HCT116 (cell line): ENCODE measurements at regions not wholly inside any gene's neighbourhood (a gene's known extent, or its start where the extent isn't known, plus 50 kb on each side); places are given as distances from the start of the nearest gene placed in this dataset.

Experiments
- ATAC-seq: fragments of 200-7000 bp; cut with Tn5 transposase; 2 replicates; pipeline ENCODE4 v1.9.1; 2020; ENCODE audit warnings: mild to moderate bottlenecking, moderate library complexity
- BruUV-seq: library from RNA; stranded (reverse); fragments of 400-500 nt; replicated peaks from 2 replicates; lab custom pipeline; 2021; lab: Mats Ljungman, UMichigan
- CTCF ChIA-PET: fragments of 300-600 bp; sonication (Branson Sonifier 250); formaldehyde crosslinking; loops from one replicate; lab custom pipeline; 2021; ENCODE audit warnings: antibody characterized with exemption; lab: Charles Lee
- POLR2A ChIA-PET: fragments of 300-600, 350-600 bp; sonication (Branson Sonifier 250); formaldehyde crosslinking; loops from one replicate; lab custom pipeline; 2021; ENCODE audit warnings: antibody characterized with exemption; lab: Charles Lee
- RAD21 ChIA-PET, 2 experiments: fragments of 300-600 bp; sonication (Branson Sonifier 250); formaldehyde crosslinking; loops; one replicate each; lab custom pipeline; 2023; ENCODE audit warnings: low total read pairs in 2 of 2; ENCODE audit not compliant: uncharacterized antibody in 2 of 2, unreplicated experiment in 2 of 2, low non-redundant PET in 1 of 2; lab: Charles Lee
- DNase-seq: peaks from one replicate; pipeline ENCODE4 v3.0.0-alpha.2; 2010; ENCODE audit warnings: low read depth, low spot score
- H2AFZ ChIP-seq: fragments of 200-600 bp; shearing (Covaris generic), sonication (generic); 2 replicates; pipeline ENCODE4 v1.6.1; 2017; ENCODE audit warnings: low read depth, mixed run types, mixed read lengths, antibody characterized with exemption, low read length; ENCODE audit not compliant: poor library complexity, severe bottlenecking
- H3K27ac ChIP-seq: 2 replicates; pipeline ENCODE4 v1.5.1; 2012; ENCODE audit warnings: low read depth, low read length
- H3K27me3 ChIP-seq: fragments of 200-600 bp; sonication (generic); 2 replicates; pipeline ENCODE4 v1.6.1; 2016; ENCODE audit warnings: mixed run types, low read length, mixed read lengths; ENCODE audit not compliant: insufficient read depth
- H3K36me3 ChIP-seq, 2 experiments: fragments of 200-500 bp in 1 of 2; fragments of 200-600 bp in 1 of 2; sonication (Bioruptor generic) in 1 of 2; sonication (generic) in 1 of 2; 2 replicates each; pipeline versions ENCODE4 v1.5.1 to v1.6.1; 2014 to 2016; ENCODE audit warnings: low read length in 2 of 2, inconsistent platforms in 1 of 2, mixed read lengths in 1 of 2, mixed run types in 1 of 2; ENCODE audit not compliant: insufficient read depth in 2 of 2, control insufficient read depth in 1 of 2
- H3K4me1 ChIP-seq, 2 experiments: fragments of 200-600 bp in 1 of 2; sonication (generic) in 1 of 2; 2 replicates each; pipeline versions ENCODE4 v1.5.1 to v1.6.1; 2012 to 2017; ENCODE audit warnings: low read length in 2 of 2, inconsistent platforms in 1 of 2, mild to moderate bottlenecking in 1 of 2, mixed read lengths in 1 of 2, mixed run types in 1 of 2, moderate library complexity in 1 of 2; ENCODE audit not compliant: insufficient read depth in 2 of 2, control insufficient read depth in 1 of 2
- H3K4me2 ChIP-seq: fragments of 200-600 bp; sonication (generic); 2 replicates; pipeline ENCODE4 v1.6.1; 2017; ENCODE audit warnings: mixed run types, low read length, mixed read lengths
- H3K4me3 ChIP-seq, 2 experiments: fragments of 200-600 bp in 1 of 2; sonication (generic) in 1 of 2; replicated peaks in 1 of 2; 2 replicates each; pipeline ENCODE4 v1.5.1; 2011 to 2016; ENCODE audit warnings: low read length in 2 of 2, control low read depth in 1 of 2, low read depth in 1 of 2, mild to moderate bottlenecking in 1 of 2, mixed read lengths in 1 of 2, mixed run types in 1 of 2
- H3K79me2 ChIP-seq: fragments of 200-600 bp; sonication (generic); 2 replicates; pipeline ENCODE4 v1.6.1; 2017; ENCODE audit warnings: mild to moderate bottlenecking, mixed run types, low read length, moderate library complexity, mixed read lengths; ENCODE audit not compliant: insufficient read depth
- H3K9ac ChIP-seq: fragments of 200-600 bp; sonication (generic); 2 replicates; pipeline ENCODE4 v1.6.1; 2016; ENCODE audit warnings: low read length, mixed read lengths
- H3K9me2 ChIP-seq: fragments of 200-600 bp; sonication (generic), shearing (Covaris generic); 2 replicates; pipeline ENCODE4 v1.6.1; 2017; ENCODE audit warnings: mixed run types, mild to moderate bottlenecking, moderate library complexity; ENCODE audit not compliant: insufficient read depth
- H3K9me3 ChIP-seq, 2 experiments: fragments of 200-500 bp in 1 of 2; fragments of 200-600 bp in 1 of 2; sonication (Bioruptor generic) in 1 of 2; sonication (generic) in 1 of 2; 2 replicates each; pipeline ENCODE4 v1.6.1; 2014 to 2017; ENCODE audit warnings: low read length in 2 of 2, mixed read lengths in 2 of 2, inconsistent platforms in 1 of 2, low read depth in 1 of 2, mild to moderate bottlenecking in 1 of 2, mixed run types in 1 of 2, moderate library complexity in 1 of 2; ENCODE audit not compliant: control insufficient read depth in 1 of 2, insufficient read depth in 1 of 2
- H4K20me1 ChIP-seq: fragments of 200-600 bp; sonication (generic), shearing (Covaris generic); 2 replicates; pipeline ENCODE4 v1.6.1; 2017; ENCODE audit warnings: mixed run types, mild to moderate bottlenecking, moderate library complexity; ENCODE audit not compliant: insufficient read depth
- CTCF ChIP-seq, 3 experiments: fragments of 200-600 bp in 1 of 3; sonication (generic) in 1 of 3; IDR thresholded peaks in 2 of 3; conservative IDR thresholded peaks in 1 of 3; 2 replicates each; pipeline ENCODE4 v1.5.1; 2012 to 2017; ENCODE audit warnings: low read depth in 2 of 3, low read length in 2 of 3, antibody characterized with exemption in 1 of 3, borderline replicate concordance in 1 of 3, control low read depth in 1 of 3, mild to moderate bottlenecking in 1 of 3, mixed read lengths in 1 of 3, mixed run types in 1 of 3, moderate library complexity in 1 of 3; ENCODE audit not compliant: insufficient read depth in 1 of 3
- EGR1 ChIP-seq: IDR thresholded peaks from 2 replicates; pipeline ENCODE4 v1.6.1; 2012; ENCODE audit warnings: low read depth
- EZH2 ChIP-seq: fragments of 200-600 bp; sonication (generic); IDR thresholded peaks from 2 replicates; pipeline ENCODE4 v1.6.1; 2017; ENCODE audit warnings: antibody characterized with exemption, mixed run types
- RAD21 ChIP-seq: IDR thresholded peaks from 2 replicates; pipeline ENCODE4 v1.6.1; 2012; ENCODE audit warnings: low read depth, mild to moderate bottlenecking
- SRF ChIP-seq: IDR thresholded peaks from 2 replicates; pipeline ENCODE4 v1.6.1; 2012; ENCODE audit warnings: low read depth
- YY1 ChIP-seq: IDR thresholded peaks from 2 replicates; pipeline ENCODE4 v1.6.1; 2011; ENCODE audit warnings: low read length, low read depth, moderate library complexity, mild to moderate bottlenecking; ENCODE audit not compliant: insufficient replicate concordance; ENCODE audit errors: extremely low read depth
- ZNF274 ChIP-seq: fragments of 200-500 bp; sonication (Bioruptor generic); IDR thresholded peaks from 2 replicates; pipeline ENCODE4 v1.6.1; 2014; ENCODE audit warnings: mild to moderate bottlenecking, low read depth, low read length, inconsistent platforms
- intact Hi-C: fragments of 100-400 bp; cut with micrococcal nuclease; formaldehyde crosslinking; loops from 2 replicates; pipeline ENCODE4 v1.10.0; 2022
- TF ChIP-seq, protein P1 (sequence below): IDR thresholded peaks from 2 replicates; pipeline ENCODE4 v1.6.1; 2011; ENCODE audit warnings: mild to moderate bottlenecking, low read length, moderate library complexity; ENCODE audit not compliant: insufficient replicate concordance; ENCODE audit errors: extremely low read depth
- TF ChIP-seq, protein P2 (sequence below): IDR thresholded peaks from 2 replicates; pipeline ENCODE4 v1.6.1; 2012; ENCODE audit warnings: low read depth

DNA sequence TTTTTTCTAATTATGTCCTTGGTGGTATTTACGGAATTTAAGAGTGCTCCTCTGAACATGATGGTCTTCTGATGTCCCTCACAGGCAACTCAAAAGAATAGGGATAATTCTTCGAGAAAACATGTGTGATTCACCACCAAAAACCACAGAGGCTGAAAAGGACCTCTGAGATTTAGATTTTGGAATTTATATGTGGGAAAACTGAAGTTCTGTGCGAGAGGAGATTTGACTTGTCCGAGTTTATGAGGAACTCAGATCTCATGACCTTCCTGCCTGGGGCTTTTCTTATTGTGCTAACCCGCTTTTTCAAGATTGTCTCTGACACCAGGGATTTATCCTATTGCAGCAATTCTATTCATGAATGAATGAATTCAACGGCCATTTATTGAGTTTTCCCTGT, 142.4 kb downstream of the FAM43A start:
- no peak overlapping the region for H3K9ac ChIP-seq
- no peak overlapping the region for H3K4me3 ChIP-seq
- H2AFZ ChIP-seq = no peak overlapping the region
- no peak overlapping the region for H3K27ac ChIP-seq
- no peaks in the 10 kb centered on the region for H3K9me3 ChIP-seq
- RAD21 ChIA-PET = no interaction called here
- ATAC-seq (no peak), DNase-seq (no peak)
- H3K4me2 ChIP-seq = no peak overlapping the region
- no TSS peak for BruUV-seq
- CTCF ChIA-PET = no interaction called here
- TF ChIP-seq CTCF (IDR thresholded peaks at IDR 0.05 in 2 of 3, conservative IDR thresholded peaks at IDR 0.05 in 1 of 3; ENCODE audit: borderline replicate concordance in 1 of 3, insufficient read depth in 1 of 3, low read depth in 2 of 3, low read length in 2 of 3) (no peak), EGR1 (no peak), EZH2 (no peak), YY1 (no peak), SRF (no peak), RAD21 (no peak), ZNF274 (no peak)
- TF ChIP-seq, protein P1, sequence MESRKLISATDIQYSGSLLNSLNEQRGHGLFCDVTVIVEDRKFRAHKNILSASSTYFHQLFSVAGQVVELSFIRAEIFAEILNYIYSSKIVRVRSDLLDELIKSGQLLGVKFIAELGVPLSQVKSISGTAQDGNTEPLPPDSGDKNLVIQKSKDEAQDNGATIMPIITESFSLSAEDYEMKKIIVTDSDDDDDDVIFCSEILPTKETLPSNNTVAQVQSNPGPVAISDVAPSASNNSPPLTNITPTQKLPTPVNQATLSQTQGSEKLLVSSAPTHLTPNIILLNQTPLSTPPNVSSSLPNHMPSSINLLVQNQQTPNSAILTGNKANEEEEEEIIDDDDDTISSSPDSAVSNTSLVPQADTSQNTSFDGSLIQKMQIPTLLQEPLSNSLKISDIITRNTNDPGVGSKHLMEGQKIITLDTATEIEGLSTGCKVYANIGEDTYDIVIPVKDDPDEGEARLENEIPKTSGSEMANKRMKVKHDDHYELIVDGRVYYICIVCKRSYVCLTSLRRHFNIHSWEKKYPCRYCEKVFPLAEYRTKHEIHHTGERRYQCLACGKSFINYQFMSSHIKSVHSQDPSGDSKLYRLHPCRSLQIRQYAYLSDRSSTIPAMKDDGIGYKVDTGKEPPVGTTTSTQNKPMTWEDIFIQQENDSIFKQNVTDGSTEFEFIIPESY = no peak
- TF ChIP-seq, protein P2, sequence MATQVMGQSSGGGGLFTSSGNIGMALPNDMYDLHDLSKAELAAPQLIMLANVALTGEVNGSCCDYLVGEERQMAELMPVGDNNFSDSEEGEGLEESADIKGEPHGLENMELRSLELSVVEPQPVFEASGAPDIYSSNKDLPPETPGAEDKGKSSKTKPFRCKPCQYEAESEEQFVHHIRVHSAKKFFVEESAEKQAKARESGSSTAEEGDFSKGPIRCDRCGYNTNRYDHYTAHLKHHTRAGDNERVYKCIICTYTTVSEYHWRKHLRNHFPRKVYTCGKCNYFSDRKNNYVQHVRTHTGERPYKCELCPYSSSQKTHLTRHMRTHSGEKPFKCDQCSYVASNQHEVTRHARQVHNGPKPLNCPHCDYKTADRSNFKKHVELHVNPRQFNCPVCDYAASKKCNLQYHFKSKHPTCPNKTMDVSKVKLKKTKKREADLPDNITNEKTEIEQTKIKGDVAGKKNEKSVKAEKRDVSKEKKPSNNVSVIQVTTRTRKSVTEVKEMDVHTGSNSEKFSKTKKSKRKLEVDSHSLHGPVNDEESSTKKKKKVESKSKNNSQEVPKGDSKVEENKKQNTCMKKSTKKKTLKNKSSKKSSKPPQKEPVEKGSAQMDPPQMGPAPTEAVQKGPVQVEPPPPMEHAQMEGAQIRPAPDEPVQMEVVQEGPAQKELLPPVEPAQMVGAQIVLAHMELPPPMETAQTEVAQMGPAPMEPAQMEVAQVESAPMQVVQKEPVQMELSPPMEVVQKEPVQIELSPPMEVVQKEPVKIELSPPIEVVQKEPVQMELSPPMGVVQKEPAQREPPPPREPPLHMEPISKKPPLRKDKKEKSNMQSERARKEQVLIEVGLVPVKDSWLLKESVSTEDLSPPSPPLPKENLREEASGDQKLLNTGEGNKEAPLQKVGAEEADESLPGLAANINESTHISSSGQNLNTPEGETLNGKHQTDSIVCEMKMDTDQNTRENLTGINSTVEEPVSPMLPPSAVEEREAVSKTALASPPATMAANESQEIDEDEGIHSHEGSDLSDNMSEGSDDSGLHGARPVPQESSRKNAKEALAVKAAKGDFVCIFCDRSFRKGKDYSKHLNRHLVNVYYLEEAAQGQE = no peak
- no peaks in the 10 kb centered on the region for H3K27me3 ChIP-seq
- intact Hi-C loops = no loop called here
- H3K4me1 ChIP-seq = no peaks in the 10 kb centered on the region
- H3K79me2 ChIP-seq = no peaks in the 10 kb centered on the region
- no peaks in the 10 kb centered on the region for H3K36me3 ChIP-seq
- no peaks in the 10 kb centered on the region for H4K20me1 ChIP-seq
- no peaks in the 10 kb centered on the region for H3K9me2 ChIP-seq
- POLR2A ChIA-PET = no interaction called here
